Erythroblast (primary cell): ENCODE measurements at regions not wholly inside any gene's neighbourhood (a gene's known extent, or its start where the extent isn't known, plus 50 kb on each side); places are given as distances from the start of the nearest gene placed in this dataset.
"Not testable (repeated sequence)": the region's sequence is repeated elsewhere in the genome, so short reads cannot be mapped to it uniquely, and the experiment has no call there.

Experiments used
- DNase-seq, 2 experiments: peaks; one replicate each; lab custom pipeline; 2025; lab: John Stamatoyannopoulos, UW
- GATA1 ChIP-seq: IDR thresholded peaks from 2 replicates; pipeline ENCODE4 v1.6.1; 2011; ENCODE audit warnings: low read depth, mild to moderate bottlenecking, control low read depth, low read length, moderate library complexity
- POLR2A ChIP-seq: IDR thresholded peaks from 2 replicates; pipeline ENCODE4 v1.6.1; 2011; ENCODE audit warnings: mild to moderate bottlenecking, low read length

DNA sequence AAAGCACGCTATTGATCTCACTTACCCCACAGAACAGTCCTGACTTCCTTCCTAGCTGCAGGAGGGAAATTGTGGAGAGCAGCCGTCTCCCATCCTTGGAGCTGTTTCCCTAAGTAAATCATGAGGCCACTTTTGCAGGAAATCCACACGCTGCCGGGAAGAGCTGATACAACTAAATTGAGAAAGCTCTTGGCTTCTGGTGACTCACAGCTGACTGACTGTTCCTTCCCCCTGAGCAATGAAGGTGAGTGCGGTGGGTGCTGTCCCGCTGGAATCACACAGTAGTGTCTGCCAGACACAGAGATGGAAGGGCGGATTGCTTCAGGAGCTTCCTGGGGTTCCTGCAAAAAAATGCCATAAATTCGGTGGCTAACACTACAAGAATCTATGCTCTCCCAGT lies 268.9 kb downstream of the ASMT start:
- DNase-seq = no peak
- TF ChIP-seq GATA1 (no peak), POLR2A (no peak)

- no peak for DNase-seq
- no peak for TF ChIP-seq GATA1
- no peak for TF ChIP-seq POLR2A
Observed at GRCh38 chrX:1884446-1884845, 269.6 kb downstream of the ASMT start.

DNA sequence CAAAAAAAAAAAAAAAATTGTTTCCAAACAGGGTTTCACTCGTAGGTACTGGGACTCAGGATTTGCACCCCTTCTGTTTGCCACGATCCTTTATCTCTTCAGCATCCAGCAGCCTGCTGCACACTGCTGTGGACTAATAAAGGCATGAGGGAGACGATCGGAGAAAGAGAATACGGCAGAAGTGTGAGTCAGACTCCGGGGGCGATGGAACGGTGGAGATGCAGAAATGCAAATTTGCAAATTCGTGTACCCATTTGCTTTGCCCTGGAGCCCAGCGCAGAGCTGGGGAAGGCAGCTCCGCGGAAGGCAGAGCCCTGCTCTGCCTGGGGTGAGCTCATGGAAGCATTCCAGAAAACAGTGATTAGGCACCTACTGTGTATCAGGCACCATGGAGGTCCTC lies 270.3 kb downstream of the ASMT start:
- no peak for DNase-seq
- TF ChIP-seq POLR2A (no peak), GATA1 (no peak)

DNA sequence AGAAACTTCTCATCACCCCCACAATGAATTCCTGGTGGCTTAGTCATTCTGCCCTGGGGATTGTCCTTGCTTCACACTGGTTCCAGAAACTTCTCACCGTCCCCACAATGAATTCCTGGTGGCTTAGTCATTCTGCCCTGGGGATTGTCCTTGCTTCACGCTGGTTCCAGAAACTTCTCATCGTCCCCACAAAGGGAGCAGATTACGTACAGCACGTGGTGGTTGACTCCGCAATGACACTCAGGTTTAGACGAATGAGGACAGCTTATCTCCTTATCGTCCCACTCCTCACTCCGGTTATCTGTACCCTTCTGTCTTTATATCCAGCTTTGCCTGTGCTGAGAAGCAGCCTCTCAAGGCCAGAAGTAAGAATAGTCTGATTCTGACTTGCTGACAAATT lies 273.4 kb downstream of the ASMT start:
- DNase-seq = not testable (repeated sequence)

DNA sequence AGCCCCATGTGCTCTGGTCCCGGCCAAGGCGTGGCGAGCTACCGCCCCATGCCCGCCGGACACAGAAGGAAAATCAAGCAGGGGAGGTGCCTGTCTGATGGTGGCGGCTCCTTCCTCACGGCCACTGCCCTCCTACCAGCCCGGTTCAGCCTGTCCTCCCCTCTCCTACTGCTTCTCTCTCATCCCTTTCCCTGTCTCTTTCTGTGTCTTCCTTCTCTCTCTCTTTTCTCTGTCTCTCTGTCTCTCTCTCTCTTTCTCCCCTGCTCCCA lies 279.1 kb downstream of the ASMT start:
- DNase-seq = no peak
- TF ChIP-seq POLR2A (no peak), GATA1 (no peak)

GRCh38 chrX:1894740-1895139 lies 279.9 kb downstream of the ASMT start:
- DNase-seq = no peak
- TF ChIP-seq GATA1 (no peak), POLR2A (no peak)

- TF ChIP-seq GATA1 (no peak), POLR2A (no peak)
- DNase-seq = no peak
Observed at GRCh38 chrX:1895583-1895982, 280.7 kb downstream of the ASMT start.

DNA sequence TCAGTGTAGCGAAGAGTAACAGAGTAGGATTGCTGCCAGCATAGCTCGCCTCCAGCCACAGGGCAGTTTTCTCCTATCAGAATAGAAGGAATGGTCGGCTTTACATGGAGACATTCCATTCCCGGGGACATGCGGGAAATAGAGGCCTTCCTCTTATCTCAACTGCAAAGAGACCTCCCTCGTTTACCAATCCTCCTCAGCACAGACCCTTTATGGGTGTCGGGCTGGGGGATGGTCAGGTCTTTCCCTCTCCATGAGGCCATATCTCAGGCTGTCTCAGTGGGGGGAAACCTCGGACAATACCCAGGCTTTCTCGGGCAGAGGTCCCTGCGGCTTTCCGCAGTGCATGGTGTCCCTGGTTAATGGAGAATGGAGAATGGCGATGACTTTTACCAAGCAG lies 285.0 kb downstream of the ASMT start:
- TF ChIP-seq GATA1 = no peak
- TF ChIP-seq POLR2A = no peak
- DNase-seq = no peak

DNA sequence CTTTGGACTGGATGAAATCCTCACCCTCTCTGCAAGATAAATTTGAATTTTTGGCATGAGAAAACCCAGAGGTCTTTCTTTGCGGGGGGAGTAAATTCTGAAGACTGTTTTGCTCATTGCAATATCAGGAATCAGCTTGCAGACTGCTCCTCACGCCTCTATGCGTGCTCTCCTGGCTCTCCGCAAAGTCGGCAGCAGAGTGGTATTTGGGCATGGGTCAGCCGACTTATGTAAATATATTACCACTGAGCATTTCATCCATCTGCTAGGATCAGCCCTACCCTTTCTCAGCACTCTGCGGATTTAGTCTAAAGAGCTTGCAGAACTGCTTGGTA lies 288.0 kb downstream of the ASMT start:
- TF ChIP-seq POLR2A = no peak
- TF ChIP-seq GATA1 = no peak
- DNase-seq = no peak

- no peak for TF ChIP-seq GATA1
- no peak for TF ChIP-seq POLR2A
- no peak for DNase-seq
Observed at GRCh38 chrX:1903236-1903935, 288.5 kb downstream of the ASMT start.

DNA sequence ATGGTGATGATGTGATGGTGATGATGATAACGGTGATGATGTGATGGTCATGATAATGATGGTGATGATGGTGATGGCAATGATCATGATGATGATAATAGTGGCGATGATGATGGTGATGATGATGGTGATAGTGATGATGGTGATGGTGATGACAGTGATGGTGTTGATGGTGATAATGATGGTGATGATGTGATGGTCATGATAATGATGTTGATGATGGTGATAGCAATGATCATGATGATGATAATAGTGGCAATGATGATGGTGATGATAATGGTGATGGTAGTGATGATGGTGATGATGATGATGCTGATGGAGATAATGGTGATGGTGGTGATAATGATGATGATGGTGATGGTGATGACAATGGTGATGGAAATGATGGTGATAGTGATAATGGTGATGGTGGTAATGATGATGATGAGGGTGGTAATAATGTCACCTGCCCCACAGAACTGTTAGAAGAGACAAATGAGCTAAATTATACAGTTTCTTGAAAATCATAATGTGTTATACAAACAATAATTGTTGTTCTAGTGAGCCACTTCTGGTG lies 289.9 kb downstream of the ASMT start:
- no peak for TF ChIP-seq GATA1
- TF ChIP-seq POLR2A = no peak
- no peak for DNase-seq

DNA sequence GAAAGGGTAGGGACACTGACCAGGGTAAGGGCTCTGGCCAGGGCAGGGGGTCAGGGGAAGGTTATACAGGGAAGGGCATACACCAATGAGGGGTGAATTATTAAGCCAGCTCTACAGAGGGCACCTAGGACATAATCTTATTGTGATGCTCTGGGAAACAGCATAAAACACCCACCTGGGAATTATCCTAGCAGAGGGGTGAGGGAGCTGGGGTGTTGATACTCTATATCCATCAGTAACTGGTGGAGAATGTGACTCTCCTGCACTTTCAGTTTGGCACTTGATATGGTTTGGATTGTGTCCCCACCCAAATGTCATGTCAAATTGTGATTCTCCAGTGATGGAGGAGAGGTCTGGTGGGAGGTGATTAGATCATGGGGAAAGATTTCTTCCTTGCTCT lies 291.2 kb downstream of the ASMT start:
- TF ChIP-seq GATA1 (no peak), POLR2A (no peak)
- no peak for DNase-seq

- DNase-seq = not testable (repeated sequence)
Observed at GRCh38 chrX:1908996-1909395, 294.1 kb downstream of the ASMT start.

- TF ChIP-seq POLR2A (no peak), GATA1 (no peak)
- no peak for DNase-seq
Observed at GRCh38 chrX:1909419-1910206, 294.8 kb downstream of the ASMT start.

- no peak for TF ChIP-seq POLR2A
- no peak for TF ChIP-seq GATA1
- DNase-seq = no peak
Observed at GRCh38 chrX:1910207-1910470, 295.3 kb downstream of the ASMT start.
